Naive thymus-derived CD4-positive, alpha-beta T cell (primary cell): ENCODE measurements at regions not wholly inside any gene's neighbourhood (a gene's known extent, or its start where the extent isn't known, plus 50 kb on each side); places are given as distances from the start of the nearest gene placed in this dataset.

Experiments used
- ATAC-seq: fragments of 150-1000 bp; cut with Tn5 transposase; 2 replicates; pipeline ENCODE4 v1.10.0; 2021; ENCODE audit warnings: mild to moderate bottlenecking, moderate library complexity
- CTCF ChIA-PET: fragments of 350-600 bp; sonication (Branson Sonifier 250); formaldehyde crosslinking; loops from one replicate; lab custom pipeline; 2021; ENCODE audit warnings: antibody characterized with exemption; lab: Charles Lee
- POLR2A ChIA-PET: fragments of 350-600 bp; sonication (Branson Sonifier 250); formaldehyde crosslinking; loops from one replicate; lab custom pipeline; 2021; ENCODE audit warnings: antibody characterized with exemption, inconsistent platforms; lab: Charles Lee
- DNase-seq, 9 donors: peaks; one replicate each; pipeline versions ENCODE4 v3.0.0 to v3.0.0-alpha.2; 2020 to 2022; ENCODE audit warnings: mixed read lengths in 1 of 9
- H3K27ac ChIP-seq: one replicate; pipeline ENCODE4 v1.7.0; 2013; ENCODE audit warnings: mild to moderate bottlenecking, low read depth, low read length, moderate library complexity
- H3K27me3 ChIP-seq, 2 donors: one replicate each; pipeline ENCODE4 v1.7.0; 2013; ENCODE audit warnings: low read length in 2 of 2, mild to moderate bottlenecking in 2 of 2, moderate library complexity in 2 of 2; ENCODE audit not compliant: control insufficient read depth in 2 of 2, insufficient read depth in 2 of 2
- H3K36me3 ChIP-seq, 3 experiments: 1 replicate in 2 of 3; 2 replicates in 1 of 3; pipeline ENCODE4 v1.7.0; 2013; ENCODE audit warnings: low read length in 3 of 3, mild to moderate bottlenecking in 3 of 3, moderate library complexity in 1 of 3; ENCODE audit not compliant: insufficient read depth in 3 of 3, control insufficient read depth in 2 of 3
- H3K4me1 ChIP-seq, 2 donors: one replicate each; pipeline ENCODE4 v1.7.0; 2013; ENCODE audit warnings: low read length in 2 of 2, mild to moderate bottlenecking in 2 of 2, moderate library complexity in 1 of 2; ENCODE audit not compliant: control insufficient read depth in 2 of 2, insufficient read depth in 2 of 2
- H3K4me3 ChIP-seq: 2 replicates; pipeline ENCODE4 v1.7.0; 2013; ENCODE audit warnings: mild to moderate bottlenecking, low read length
- H3K9me3 ChIP-seq, 3 experiments: 1 replicate in 2 of 3; 2 replicates in 1 of 3; pipeline ENCODE4 v1.7.0; 2013; ENCODE audit warnings: low read length in 3 of 3; ENCODE audit not compliant: control insufficient read depth in 2 of 3
- H3K27ac Mint-ChIP-seq, 9 donors: one replicate each; pipeline ENCODE4 v1.8.0; 2020 to 2022; ENCODE audit warnings: mixed read lengths in 9 of 9, mild to moderate bottlenecking in 8 of 9, moderate library complexity in 5 of 9, inconsistent platforms in 2 of 9
- H3K27me3 Mint-ChIP-seq, 5 donors: one replicate each; pipeline ENCODE4 v1.8.0; 2021 to 2022; ENCODE audit warnings: mixed read lengths in 5 of 5, mild to moderate bottlenecking in 1 of 5
- H3K36me3 Mint-ChIP-seq, 5 donors: one replicate each; pipeline ENCODE4 v1.8.0; 2020 to 2022; ENCODE audit warnings: mixed read lengths in 5 of 5, mild to moderate bottlenecking in 3 of 5, inconsistent platforms in 1 of 5
- H3K4me1 Mint-ChIP-seq, 7 donors: one replicate each; pipeline ENCODE4 v1.8.0; 2020 to 2022; ENCODE audit warnings: mixed read lengths in 7 of 7, mild to moderate bottlenecking in 3 of 7, inconsistent platforms in 1 of 7
- H3K4me3 Mint-ChIP-seq, 10 donors: one replicate each; pipeline ENCODE4 v1.8.0; 2020 to 2022; ENCODE audit warnings: mild to moderate bottlenecking in 10 of 10, mixed read lengths in 10 of 10, moderate library complexity in 6 of 10, inconsistent platforms in 2 of 10
- H3K9me3 Mint-ChIP-seq, 11 donors: one replicate each; pipeline ENCODE4 v1.8.0; 2020 to 2022; ENCODE audit warnings: mixed read lengths in 11 of 11, mild to moderate bottlenecking in 4 of 11, inconsistent platforms in 1 of 11, moderate library complexity in 1 of 11
- intact Hi-C, 2 donors: fragments of 100-400 bp; cut with micrococcal nuclease; formaldehyde crosslinking; loops; one replicate each; pipeline ENCODE4 v1.15.1; 2023

- Histone ChIP-seq H3K4me3 (no peak overlapping the region), H3K27me3 (no peaks in the 10 kb centered on the region), H3K27ac (no peak overlapping the region), H3K4me1 (no peaks in the 10 kb centered on the region), H3K9me3 (peaks cover 0 to 3% (median 0%) of the 10 kb centered on the region in 3 experiments), H3K36me3 (no peaks in the 10 kb centered on the region)
- ATAC-seq (no peak), DNase-seq (no peak)
- intact Hi-C loops: no loop called here
- H3K36me3 Mint-ChIP-seq: peaks cover 0 to 5% (median 0%) of the 10 kb centered on the region in 5 donors
- H3K27ac Mint-ChIP-seq: no peak overlapping the region
- H3K4me1 Mint-ChIP-seq: no peaks in the 10 kb centered on the region
- peaks cover 28 to 45% (median 32%) of the 10 kb centered on the region in 5 donors for H3K27me3 Mint-ChIP-seq
- H3K9me3 Mint-ChIP-seq: peaks cover 0 to 14% (median 5%) of the 10 kb centered on the region in 11 donors
- ChIA-PET POLR2A (no interaction called here), CTCF (interaction anchor here (0.6 kb wide), 2 partner anchors 24 to 51 kb away, joined by 3 read pairs; no protein-coding TSS in a partner anchor)
- no peak overlapping the region for H3K4me3 Mint-ChIP-seq
These were observed 94.7 kb upstream of the RAD23B start for GRCh38 chr9:107188376-107188775.

GRCh38 chr9:107190061-107190935 is 92.8 kb upstream of the RAD23B start:
- Histone ChIP-seq H3K4me1 (no peaks in the 10 kb centered on the region), H3K36me3 (no peaks in the 10 kb centered on the region), H3K27ac (no peak overlapping the region), H3K9me3 (no peaks in the 10 kb centered on the region), H3K27me3 (no peaks in the 10 kb centered on the region), H3K4me3 (no peak overlapping the region)
- peaks cover 0 to 3% (median 0%) of the 10 kb centered on the region in 11 donors for H3K9me3 Mint-ChIP-seq
- ATAC-seq (no peak), DNase-seq (no peak)
- intact Hi-C loops: no loop called here
- ChIA-PET POLR2A (no interaction called here), CTCF (no interaction called here)
- no peak overlapping the region for H3K4me3 Mint-ChIP-seq
- peaks cover 0 to 2% (median 0%) of the 10 kb centered on the region in 7 donors for H3K4me1 Mint-ChIP-seq
- no peak overlapping the region for H3K27ac Mint-ChIP-seq
- H3K27me3 Mint-ChIP-seq: peaks cover 9 to 32% (median 17%) of the 10 kb centered on the region in 5 donors
- no peaks in the 10 kb centered on the region for H3K36me3 Mint-ChIP-seq

DNA sequence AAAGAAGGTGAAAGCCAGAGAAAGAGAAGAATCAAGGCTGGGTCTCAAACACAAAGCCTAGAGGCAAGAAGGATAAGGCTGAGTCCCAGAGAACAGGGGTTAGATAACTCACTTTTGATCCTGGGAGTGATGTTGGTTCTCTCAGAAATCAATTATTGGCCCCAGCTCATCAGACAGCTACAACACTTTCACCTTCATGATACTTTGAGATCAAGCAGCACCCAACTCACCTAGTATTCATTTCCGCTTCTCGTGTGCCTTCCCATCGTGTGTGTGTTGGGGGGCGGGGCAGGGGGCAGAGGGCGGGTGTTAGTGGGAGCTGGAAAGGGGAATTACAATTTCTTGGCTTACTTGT is 92.2 kb upstream of the RAD23B start:
- no peaks in the 10 kb centered on the region for H3K9me3 ChIP-seq
- peaks cover 0 to 3% (median 0%) of the 10 kb centered on the region in 11 donors for H3K9me3 Mint-ChIP-seq
- DNase-seq (no peak), ATAC-seq (no peak)
- H3K27ac Mint-ChIP-seq: no peak overlapping the region
- H3K36me3 Mint-ChIP-seq: no peaks in the 10 kb centered on the region
- no peak overlapping the region for H3K4me3 Mint-ChIP-seq
- intact Hi-C loops: no loop called here
- H3K4me1 ChIP-seq: no peaks in the 10 kb centered on the region
- no peak overlapping the region for H3K27ac ChIP-seq
- H3K4me3 ChIP-seq: no peak overlapping the region
- H3K27me3 ChIP-seq: no peaks in the 10 kb centered on the region
- peaks cover 0 to 2% (median 0%) of the 10 kb centered on the region in 7 donors for H3K4me1 Mint-ChIP-seq
- no peaks in the 10 kb centered on the region for H3K36me3 ChIP-seq
- ChIA-PET POLR2A (no interaction called here), CTCF (no interaction called here)
- peaks cover 7 to 30% (median 17%) of the 10 kb centered on the region in 5 donors for H3K27me3 Mint-ChIP-seq

GRCh38 chr9:107193251-107193650 is 89.8 kb upstream of the RAD23B start:
- Mint-ChIP-seq H3K4me1 (peaks cover 0 to 2% (median 0%) of the 10 kb centered on the region in 7 donors), H3K4me3 (no peak overlapping the region), H3K9me3 (peaks cover 0 to 1% (median 0%) of the 10 kb centered on the region in 11 donors), H3K27ac (no peak overlapping the region), H3K27me3 (peaks cover 0 to 22% (median 11%) of the 10 kb centered on the region in 5 donors), H3K36me3 (no peaks in the 10 kb centered on the region)
- ChIA-PET CTCF (no interaction called here), POLR2A (no interaction called here)
- ATAC-seq (no peak), DNase-seq (no peak)
- no peak overlapping the region for H3K27ac ChIP-seq
- H3K4me3 ChIP-seq: no peak overlapping the region
- H3K36me3 ChIP-seq: no peaks in the 10 kb centered on the region
- no peaks in the 10 kb centered on the region for H3K9me3 ChIP-seq
- H3K27me3 ChIP-seq: no peaks in the 10 kb centered on the region
- intact Hi-C loops: loop anchor here in 1 of 2 donors (1.0 kb wide), 1 partner anchor 152 kb away; no protein-coding TSS in a partner anchor
- H3K4me1 ChIP-seq: no peaks in the 10 kb centered on the region

- POLR2A ChIA-PET: no interaction called here
- Mint-ChIP-seq H3K4me1 (peaks cover 0 to under 1% (median 0%) of the 10 kb centered on the region in 7 donors), H3K27me3 (peaks cover 0 to 4% (median 0%) of the 10 kb centered on the region in 5 donors), H3K9me3 (peaks cover 0 to 18% (median 4%) of the 10 kb centered on the region in 11 donors), H3K27ac (no peak overlapping the region), H3K4me3 (no peak overlapping the region), H3K36me3 (peaks cover 0 to 5% (median 4%) of the 10 kb centered on the region in 5 donors)
- Histone ChIP-seq H3K4me1 (no peaks in the 10 kb centered on the region), H3K27me3 (no peaks in the 10 kb centered on the region), H3K9me3 (no peaks in the 10 kb centered on the region), H3K36me3 (no peaks in the 10 kb centered on the region), H3K4me3 (no peak overlapping the region), H3K27ac (no peak overlapping the region)
- DNase-seq (no peak), ATAC-seq (no peak)
- intact Hi-C loops: no loop called here
- CTCF ChIA-PET: interaction anchor here (0.6 kb wide), 1 partner anchor 98 kb away, joined by 3 read pairs; no protein-coding TSS in a partner anchor
These were observed 84.4 kb upstream of the RAD23B start for GRCh38 chr9:107198718-107199117.

DNA sequence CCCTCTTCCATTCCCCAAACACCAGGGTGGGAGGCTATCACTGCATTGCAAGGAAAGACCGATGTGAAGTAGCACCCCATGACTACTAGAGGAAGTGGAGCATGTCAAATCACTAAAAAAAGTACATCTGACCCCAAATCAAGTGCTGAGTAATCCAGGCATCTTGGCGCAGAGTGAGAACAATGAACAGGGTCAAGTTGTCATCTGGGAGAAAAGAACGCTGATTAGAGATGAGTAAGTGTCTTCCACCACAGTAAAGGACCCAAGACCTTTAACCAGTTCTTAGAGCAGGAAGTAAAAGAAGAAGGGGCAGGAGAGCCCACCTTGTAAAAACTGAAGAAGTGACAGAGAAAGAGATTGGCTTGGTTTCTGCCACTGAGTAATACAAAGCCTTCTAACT is 75.0 kb upstream of the RAD23B start:
- Mint-ChIP-seq H3K27ac (no peak overlapping the region), H3K4me3 (no peak overlapping the region), H3K27me3 (peaks cover 0 to 19% (median 15%) of the 10 kb centered on the region in 5 donors), H3K4me1 (peaks cover 0 to 5% (median 0%) of the 10 kb centered on the region in 7 donors), H3K9me3 (peaks cover 0 to 7% (median 3%) of the 10 kb centered on the region in 11 donors), H3K36me3 (no peaks in the 10 kb centered on the region)
- no peak for ATAC-seq
- ChIA-PET POLR2A (no interaction called here), CTCF (no interaction called here)
- Histone ChIP-seq H3K27ac (no peak overlapping the region), H3K9me3 (no peaks in the 10 kb centered on the region), H3K4me3 (no peak overlapping the region), H3K27me3 (no peaks in the 10 kb centered on the region), H3K4me1 (no peaks in the 10 kb centered on the region), H3K36me3 (no peaks in the 10 kb centered on the region)
- intact Hi-C loops: no loop called here
- DNase-seq: no peak
